Stimulated activated CD4-positive, alpha-beta T cell treated with anti-CD3 and anti-CD28 coated beads, TNF-alpha, amount 100 ng/mL, for 1 hour (primary cell): ENCODE measurements at regions not wholly inside any gene's neighbourhood (a gene's known extent, or its start where the extent isn't known, plus 50 kb on each side); places are given as distances from the start of the nearest gene placed in this dataset.
"Not testable (repeated sequence)": the region's sequence is repeated elsewhere in the genome, so short reads cannot be mapped to it uniquely, and the experiment has no call there.

Experiments used
- DNase-seq, 3 donors: peaks; one replicate each; pipeline ENCODE4 v3.0.0-alpha.2; 2020; ENCODE audit warnings: low read depth in 3 of 3, low spot score in 1 of 3

DNA sequence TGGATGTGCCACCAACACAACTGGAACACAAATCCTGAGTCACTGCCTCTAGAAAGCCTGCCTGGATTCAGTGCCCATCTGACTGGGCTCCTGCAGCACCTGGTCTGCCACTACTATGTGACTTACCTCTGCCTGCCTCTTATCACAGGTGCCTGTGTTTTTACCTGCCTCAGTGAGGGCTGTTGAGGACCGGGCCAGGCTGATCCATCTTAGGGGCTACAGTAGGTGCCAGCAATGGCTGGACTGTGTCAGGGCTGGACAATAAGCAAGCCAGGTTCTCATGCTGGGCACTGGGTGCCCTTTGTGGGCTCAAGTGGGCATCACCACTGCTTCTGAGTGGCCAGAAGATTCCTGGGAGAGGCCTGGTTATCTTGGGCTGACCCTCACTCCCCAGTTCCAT is 948.6 kb upstream of the TPTE start:
- DNase-seq, result not testable (repeated sequence)

DNA sequence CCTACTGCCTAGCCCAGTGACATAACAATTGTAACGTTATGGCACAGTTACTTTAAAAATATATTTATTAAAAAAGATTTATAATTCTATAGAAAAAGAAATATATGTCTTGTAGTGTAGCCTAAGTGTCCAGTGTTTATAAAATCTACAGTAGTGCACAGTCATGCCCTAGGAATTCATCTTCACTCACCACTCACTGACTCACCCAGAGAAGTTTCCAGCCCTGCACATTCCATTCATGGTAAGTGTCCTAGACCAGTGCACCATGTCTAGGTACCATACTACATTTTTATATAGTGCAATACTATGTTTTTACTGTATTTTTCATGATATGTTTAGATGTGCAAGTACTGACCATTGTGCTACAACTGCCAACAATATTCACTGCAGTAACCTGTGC is 947.9 kb upstream of the TPTE start:
- DNase-seq, result not testable (repeated sequence)

DNA sequence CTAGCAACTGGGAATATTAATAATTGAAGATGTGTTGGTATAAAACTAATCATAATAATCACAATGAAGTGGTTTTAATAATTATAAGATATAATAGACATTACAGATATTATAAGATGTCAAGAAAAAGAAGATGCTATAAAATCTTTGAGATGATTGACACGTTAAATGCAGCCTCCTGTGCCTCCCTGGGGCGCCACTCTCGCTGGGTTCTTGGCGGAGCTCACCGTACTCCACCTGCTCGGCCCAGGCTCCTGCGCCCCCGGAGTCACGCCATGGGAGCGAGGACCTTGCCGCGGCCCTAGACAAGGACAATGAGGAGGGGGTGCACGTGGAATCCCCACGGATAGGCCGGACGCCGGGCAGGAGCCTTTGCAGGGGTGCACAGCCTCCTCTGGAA is 942.1 kb upstream of the TPTE start:
- DNase-seq, result not testable (repeated sequence)

DNA sequence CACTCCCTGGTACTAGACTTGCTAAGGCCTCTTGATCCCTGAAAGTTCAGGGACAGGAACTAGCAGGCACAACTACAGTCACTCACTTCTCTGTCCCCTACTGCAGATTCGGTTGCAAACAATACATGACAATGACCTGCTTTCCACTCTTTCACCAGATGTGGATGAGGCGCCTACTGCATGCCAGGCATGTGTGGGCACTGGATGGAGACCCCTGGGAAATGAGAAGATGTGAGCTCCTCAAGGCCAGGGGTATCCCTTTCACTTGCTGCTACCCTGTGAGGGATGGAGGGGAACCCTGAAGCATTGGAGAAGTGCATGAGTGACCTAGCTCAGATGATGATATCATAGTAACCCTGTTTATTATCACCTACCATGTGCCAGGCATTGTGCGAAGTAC is 933.4 kb upstream of the TPTE start:
- not testable (repeated sequence) for DNase-seq

DNA sequence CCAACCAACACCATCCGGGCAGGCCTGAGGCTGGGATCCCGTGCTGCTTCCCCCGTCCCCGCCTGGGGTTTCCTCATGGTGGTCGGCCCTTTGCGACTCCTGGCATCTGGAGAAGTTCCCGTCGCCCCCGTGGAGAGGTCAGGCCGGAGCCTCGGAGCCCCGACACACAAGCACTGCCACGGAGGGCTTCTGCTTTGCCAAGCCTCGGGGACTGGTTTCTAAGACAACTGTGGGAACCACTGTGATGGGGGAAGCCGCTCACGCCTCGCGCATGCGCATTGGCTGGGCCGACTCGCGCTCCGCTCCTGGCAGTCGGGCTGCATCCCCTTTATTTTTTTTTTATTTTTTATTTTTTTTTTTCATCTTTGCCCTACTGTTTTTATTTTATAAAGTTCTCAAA is 928.8 kb upstream of the TPTE start:
- not testable (repeated sequence) for DNase-seq

DNA sequence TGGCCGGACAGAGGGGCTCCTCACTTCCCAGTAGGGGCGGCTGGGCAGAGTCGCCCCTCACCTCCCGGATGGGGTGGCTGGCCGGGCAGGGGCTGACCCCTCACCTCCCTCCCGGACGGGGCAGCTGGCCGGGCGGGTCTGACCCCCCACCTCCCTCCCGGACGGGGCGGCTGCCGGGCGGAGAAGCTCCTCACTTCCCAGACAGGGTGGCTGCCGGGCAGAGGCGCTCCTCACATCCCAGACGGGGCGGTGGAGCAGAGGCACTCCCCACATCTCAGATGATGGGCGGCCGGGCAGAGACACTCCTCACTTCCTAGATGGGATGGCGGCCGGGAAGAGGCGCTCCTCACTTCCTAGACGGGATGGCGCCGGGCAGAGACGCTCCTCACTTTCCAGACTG is 927.7 kb upstream of the TPTE start:
- not testable (repeated sequence) for DNase-seq

DNA sequence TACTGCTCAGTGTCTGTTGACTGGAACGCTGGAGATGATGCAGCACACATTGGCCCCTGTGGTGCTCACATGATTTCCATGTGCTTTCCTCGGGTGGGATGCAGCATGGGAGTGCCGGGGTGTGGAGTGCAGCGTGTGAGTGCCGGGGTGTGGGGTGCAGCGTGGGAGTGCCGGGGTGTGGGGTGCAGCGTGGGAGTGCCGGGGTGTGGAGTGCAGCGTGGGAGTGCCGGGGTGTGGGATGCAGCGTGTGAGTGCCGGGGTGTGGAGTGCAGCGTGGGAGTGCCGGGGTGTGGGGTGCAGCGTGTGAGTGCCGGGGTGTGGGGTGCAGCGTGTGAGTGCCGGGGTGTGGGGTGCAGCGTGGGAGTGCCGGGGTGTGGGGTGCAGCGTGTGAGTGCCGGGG is 907.4 kb upstream of the TPTE start:
- not testable (repeated sequence) for DNase-seq

DNA sequence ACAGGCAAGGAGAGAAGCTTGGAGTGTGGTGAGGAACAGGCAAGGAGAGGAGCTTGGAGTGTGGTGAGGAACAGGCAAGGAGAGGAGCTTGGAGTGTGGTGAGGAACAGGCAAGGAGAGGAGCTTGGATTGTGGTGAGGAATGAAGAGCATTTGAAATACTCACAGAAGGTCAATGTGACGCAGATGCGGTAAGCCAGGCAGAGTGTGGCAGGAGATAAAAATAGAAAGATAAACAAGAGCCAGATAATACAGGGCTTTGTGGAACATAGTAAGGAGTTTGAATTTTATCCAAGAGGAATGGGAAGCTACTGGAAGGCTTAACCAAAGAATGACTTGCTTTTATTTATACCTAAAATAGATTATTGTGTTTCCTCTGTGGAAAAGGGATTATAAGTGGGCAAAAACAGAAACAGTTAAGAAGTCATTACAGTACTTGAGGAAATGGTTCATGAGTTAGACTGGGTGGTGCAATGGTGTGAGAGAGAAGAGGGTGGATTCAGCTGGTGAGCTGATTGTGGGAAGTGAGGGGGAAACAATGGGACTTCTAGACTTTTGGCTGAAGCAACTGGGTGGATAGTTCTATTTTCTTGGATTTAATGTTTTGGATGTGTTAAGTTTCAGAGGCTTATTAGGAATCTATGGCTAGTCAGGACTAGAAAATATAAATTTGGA is 900.1 kb upstream of the TPTE start:
- DNase-seq, result not testable (repeated sequence)

DNA sequence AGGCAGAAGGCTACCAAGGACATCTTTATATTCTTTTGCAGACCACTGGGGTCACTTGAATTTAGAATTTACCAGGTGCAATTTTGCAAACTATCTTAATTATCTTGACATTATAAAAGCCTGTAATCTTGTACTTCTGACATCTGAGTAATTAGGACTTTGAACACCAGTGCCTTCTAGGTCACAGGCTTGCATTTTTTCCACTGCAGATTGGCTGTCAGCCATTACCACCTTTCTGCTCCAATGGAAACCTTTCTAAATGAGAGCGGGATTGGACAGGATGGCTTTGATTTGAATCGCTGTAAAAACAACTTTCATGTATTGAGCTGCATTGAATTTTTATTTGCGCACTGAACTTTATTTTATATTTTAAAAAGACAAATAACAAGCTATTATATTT is 893.3 kb upstream of the TPTE start:
- not testable (repeated sequence) for DNase-seq

DNA sequence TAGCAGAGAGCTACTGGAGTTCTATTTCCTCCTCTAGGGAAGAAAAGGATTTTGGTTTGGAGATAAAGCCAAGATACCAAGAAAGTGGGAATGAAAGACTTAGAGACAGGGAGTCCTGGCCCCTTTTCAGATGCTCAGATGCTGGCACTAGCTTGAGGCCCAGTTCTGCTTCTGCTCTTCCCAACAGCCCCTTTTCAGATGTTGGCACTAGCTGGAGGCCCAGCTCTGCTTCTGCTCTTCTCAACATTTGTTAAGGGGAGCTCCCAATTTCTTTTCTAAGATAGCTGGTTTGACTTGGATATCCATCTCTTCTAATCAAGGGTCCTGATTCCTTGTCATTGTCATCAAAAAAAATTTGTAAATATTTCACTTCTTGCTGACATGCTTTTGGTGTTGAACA is 874.0 kb upstream of the TPTE start:
- DNase-seq, result not testable (repeated sequence)

DNA sequence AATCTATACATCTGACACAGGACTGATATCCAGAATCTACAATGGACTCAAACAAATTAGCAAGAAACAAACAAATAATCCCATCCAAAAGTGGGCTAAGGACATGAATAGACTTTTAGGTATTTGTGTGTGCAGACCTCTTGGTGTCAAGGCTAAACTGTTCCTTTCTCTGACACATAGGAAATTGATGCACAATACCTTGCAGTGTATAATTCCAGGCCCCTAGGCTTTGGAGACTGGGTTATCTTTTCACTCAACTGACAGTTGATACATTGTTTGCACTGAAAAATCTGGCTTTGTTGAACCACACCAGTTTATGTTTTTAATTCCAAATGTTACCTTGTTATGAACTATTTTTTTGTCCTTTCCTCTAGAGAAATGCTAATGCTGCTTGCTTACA is 873.1 kb upstream of the TPTE start:
- DNase-seq, result not testable (repeated sequence)

DNA sequence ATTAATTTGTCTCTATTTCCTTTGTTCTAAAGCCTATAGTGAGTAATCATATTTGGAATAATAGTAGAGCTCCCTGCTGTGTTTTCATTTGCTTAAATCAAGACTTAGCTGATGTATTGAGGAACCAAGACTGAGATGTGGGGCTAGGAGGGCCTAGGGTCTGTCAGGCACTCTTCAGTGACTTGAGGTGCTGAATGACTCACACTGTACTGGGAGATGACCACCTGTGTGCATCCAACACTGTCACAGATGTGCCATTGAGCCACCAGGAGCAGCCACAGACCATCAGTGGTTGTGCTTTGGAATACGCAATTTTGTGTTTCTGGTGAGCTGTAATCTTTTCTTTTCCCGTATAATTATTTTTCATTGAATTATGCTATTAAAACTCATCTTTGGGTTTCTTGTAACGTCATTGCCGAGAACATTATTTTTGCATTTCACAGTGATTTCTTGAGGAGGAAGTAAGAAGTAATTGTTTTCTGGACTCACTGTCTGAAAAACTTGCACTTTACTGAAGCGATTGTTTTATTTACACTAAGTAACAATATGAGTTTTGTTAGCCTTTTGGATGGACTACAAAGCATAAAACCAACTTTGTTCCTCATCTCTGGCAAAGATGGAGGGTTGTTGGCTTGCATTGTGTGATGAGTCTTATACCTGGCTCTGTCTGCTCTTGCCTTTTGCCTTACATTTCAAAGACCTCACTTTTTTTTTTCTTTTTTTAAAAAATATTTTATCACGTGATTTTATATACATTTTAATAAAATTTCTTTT is 872.2 kb upstream of the TPTE start:
- DNase-seq, result not testable (repeated sequence)

DNA sequence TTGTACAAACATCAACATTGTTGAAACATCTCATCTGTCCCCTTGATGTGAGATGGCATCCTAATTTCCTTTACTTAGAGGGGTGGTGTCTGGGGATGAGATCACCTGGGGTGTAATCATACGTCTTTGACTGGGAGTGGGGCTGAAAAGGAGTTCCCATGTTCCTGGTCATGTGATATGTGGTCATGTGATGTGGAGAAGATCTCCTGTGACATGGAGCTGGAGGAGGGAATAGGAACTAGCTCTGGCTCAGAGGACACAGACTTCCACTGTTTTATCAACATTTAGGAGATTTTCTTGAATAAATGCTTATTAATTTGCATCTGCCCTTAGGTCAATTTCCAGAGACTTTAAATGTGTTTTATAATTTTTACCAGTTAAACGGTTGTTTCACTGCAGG is 868.6 kb upstream of the TPTE start:
- not testable (repeated sequence) for DNase-seq

DNA sequence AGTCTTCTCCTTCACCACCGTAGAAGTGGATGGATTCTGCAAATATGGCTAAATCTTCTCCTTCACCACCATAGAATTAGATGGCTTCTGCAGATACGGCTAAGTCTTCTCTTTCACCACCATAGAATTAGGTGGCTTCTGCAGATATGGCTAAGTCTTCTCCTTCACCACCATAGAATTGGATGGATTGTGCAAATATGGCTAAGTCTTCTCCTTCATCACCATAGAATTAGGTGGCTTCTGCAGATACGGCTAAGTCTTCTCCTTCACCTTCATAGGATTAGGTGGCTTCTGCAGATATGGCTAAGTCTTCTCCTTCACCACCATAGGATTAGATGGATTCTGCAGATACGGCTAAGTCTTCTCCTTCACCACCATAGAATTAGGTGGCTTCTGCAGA is 866.2 kb upstream of the TPTE start:
- DNase-seq, result not testable (repeated sequence)

DNA sequence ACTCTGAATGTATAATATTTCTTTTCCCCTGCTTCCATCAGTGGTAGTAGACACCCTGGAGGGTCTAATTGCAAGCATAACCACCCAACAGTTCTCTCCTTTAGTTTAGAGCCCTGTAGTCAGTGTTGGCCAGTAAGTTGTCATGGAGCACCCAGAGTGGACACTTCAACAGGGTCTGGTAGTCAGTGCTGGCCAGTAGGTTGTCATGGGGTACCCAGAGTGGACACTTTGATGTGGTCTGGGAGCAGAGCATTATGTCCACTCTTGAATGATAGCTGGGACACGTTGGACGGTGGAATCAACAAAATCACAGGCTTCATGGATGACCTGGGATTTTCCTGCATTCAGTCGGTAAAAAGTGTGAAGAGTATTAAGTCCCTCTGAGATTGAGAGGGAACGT is 864.9 kb upstream of the TPTE start:
- DNase-seq, result not testable (repeated sequence)

DNA sequence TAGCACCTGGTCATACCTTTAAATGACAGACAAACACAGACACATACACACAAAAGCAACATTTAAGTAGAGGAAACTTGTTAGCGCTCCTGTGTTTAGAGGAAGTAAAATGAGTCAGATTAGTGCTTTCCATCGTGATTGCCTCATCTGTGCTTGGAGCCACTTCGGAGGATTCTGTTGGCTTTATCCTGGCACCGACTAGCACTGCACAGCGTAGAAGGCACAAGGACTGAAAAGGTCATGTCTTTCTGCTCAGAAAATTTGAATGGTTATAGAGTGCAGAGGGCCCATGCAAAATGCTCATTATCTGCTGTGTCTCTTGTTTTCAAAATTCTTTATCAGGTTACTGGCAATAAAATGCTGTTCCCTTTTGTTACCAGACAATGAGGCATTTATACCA is 863.6 kb upstream of the TPTE start:
- DNase-seq, result not testable (repeated sequence)

DNA sequence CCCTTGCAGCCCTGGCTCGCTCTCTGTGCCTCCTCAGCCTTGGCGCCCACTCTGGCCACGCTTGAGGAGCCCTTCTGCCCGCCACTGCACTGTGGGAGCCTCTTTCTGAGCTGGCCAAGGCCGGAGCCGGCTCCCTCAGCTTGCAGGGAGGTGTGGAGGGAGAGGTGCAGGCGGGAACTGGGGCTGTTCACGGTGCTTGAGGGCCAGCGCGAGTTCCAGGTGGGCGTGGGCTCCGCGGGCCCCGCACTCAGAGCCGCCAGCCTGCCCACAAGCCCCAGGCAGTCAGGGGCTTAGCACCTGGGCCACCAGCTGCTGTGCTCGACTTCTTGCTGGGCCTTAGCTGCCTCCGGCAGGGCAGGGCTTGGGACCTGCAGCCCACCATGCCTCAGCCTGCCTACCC is 861.5 kb upstream of the TPTE start:
- not testable (repeated sequence) for DNase-seq

DNA sequence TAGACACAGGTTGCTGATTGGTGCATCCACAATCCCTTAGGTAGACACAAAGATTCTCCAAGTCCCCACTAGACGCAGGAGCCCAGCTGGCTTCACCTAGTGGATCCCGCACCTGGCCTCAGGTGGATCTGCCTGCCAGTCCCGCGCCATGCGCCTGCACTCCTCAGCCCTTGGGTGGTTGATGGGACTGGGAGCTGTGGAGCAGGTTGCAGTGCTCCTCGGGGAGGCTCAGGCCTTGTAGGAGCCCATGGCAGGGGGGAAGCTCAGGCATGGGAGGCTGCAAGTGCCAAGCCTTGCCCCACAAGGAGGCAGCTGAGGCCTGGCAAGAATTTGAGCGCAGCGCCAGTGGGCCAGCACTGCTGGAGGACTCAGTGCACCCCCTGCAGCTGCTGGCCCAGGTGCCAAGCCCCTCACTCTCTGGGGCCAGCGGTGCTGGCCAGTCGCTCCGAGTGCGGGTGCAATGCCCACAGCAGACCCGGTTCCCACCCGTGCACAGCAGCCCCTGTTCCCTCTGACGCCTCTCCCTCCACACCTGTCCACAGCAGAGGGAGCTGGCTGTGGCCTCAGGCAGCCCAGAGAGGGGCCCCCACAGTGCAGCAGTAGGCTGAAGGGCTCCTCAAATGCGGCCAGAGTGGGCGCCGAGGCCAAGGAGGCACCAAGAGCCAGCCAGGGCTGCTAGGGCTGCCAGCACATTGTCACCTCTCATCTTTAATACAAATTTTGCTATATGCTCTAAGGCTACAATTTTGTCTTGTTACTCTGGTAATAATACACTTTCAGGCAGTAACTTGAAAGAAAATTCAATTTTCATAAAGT is 857.3 kb upstream of the TPTE start:
- DNase-seq, result not testable (repeated sequence)

DNA sequence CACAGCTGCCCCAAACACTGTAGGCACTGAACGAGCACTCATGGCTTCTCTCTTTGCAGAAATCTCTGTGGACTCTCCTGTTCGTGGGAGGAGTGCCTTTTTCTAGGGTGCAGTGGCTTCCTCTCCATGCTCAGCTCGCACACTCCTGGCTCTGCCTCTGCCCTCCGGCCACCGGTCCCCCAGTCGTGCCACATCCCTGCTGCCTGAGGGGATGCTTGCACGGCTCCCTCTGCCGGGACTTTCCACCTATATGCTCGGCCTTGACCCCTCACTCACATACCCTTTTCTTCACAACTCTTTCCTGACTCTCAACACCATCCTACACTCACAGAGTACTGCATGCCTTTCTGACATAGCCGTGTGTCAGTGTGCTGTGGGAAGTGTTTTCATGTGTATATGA is 845.6 kb upstream of the TPTE start:
- DNase-seq, result not testable (repeated sequence)

DNA sequence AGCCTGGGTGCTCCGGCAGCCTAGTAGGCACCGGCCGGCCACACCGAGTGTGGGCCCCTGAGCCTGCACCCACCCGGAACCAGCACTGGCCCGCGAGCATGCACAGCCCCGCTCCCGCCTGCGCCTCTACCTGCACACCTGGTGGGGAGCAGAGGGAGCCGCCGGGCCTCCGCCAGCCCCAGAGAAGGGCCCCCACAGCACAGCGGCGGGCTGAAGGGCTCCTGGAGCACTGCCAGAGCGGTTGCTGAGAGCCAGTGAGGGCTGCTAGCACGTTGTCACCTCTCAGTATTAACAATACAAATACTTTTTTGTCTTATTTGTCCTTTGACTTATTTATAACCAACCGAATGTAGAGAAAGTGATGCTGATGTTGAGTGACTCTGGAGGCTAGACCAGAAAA is 842.4 kb upstream of the TPTE start:
- DNase-seq, result not testable (repeated sequence)

DNA sequence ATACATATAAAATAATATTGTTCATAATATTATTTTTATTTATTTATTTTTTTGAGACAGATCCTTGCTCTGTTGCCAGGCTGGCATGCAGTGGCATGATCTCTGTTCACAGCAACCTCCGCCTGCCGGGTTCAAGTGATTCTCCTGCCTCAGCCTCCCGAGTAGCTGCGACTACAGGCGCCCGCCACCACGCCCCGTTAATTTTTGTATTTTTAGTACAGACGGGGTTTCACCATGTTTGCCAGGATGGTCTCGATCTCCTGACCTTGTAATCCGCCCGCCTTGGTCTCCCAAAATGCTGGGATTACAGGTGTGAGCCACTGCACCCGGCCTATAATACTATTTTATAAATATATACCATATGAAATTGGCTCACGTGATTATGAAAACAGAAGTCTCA is 832.4 kb upstream of the TPTE start:
- DNase-seq, result not testable (repeated sequence)

DNA sequence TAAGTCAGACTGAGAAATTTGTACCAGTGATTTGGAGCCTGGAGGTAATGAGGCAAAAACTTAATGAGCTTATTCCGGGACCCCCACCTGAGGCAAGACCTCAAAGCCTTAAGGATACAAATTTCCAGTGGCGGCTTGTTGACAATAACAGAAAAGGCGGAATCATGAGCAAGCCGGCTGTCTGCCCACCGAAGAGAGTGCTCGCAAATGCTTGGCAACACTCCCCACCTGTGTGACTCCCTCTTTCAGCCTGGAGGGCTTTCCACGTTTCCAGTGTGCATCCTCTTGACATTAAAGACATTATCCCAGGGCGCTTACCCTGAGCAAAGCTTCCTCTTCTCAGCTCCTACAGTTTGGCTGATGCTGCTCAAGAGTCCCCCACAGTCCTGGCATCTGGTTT is 830.4 kb upstream of the TPTE start:
- DNase-seq, result not testable (repeated sequence)
